MM.1S (cell line): ENCODE measurements at regions not wholly inside any gene's neighbourhood (a gene's known extent, or its start where the extent isn't known, plus 50 kb on each side); places are given as distances from the start of the nearest gene placed in this dataset.

Experiments
- DNase-seq: peaks from one replicate; pipeline ENCODE4 v3.0.0-alpha.2; 2015
- H2AFZ ChIP-seq: fragments of 300-600 bp; sonication (generic); 2 replicates; pipeline ENCODE4 v1.6.0; 2016; ENCODE audit warnings: antibody characterized with exemption, low read length
- H3F3A ChIP-seq: fragments of 300-600 bp; sonication (generic); 2 replicates; pipeline ENCODE4 v1.6.1; 2016; ENCODE audit warnings: mild to moderate bottlenecking, antibody characterized with exemption, low read length, moderate library complexity, mixed read lengths; ENCODE audit not compliant: insufficient read depth
- H3K27ac ChIP-seq: fragments of 300-600 bp; sonication (generic); 2 replicates; pipeline ENCODE4 v1.5.1; 2016; ENCODE audit warnings: mild to moderate bottlenecking, low read length
- H3K27me3 ChIP-seq: fragments of 300-600 bp; sonication (generic); replicated peaks from 2 replicates; pipeline ENCODE4 v1.6.0; 2016; ENCODE audit warnings: low read length; ENCODE audit not compliant: insufficient read depth
- H3K36me3 ChIP-seq: fragments of 300-600 bp; sonication (generic); replicated peaks from 2 replicates; pipeline ENCODE4 v1.6.1; 2016; ENCODE audit warnings: mild to moderate bottlenecking, low read length, mixed read lengths; ENCODE audit not compliant: insufficient read depth
- H3K4me1 ChIP-seq: fragments of 300-600 bp; sonication (generic); 2 replicates; pipeline ENCODE4 v1.6.1; 2016; ENCODE audit warnings: low read length, mixed read lengths
- H3K4me2 ChIP-seq: fragments of 300-600 bp; sonication (generic); 2 replicates; pipeline ENCODE4 v1.6.0; 2016; ENCODE audit warnings: low read depth, low read length
- H3K4me3 ChIP-seq: fragments of 300-600 bp; sonication (generic); 2 replicates; pipeline ENCODE4 v1.5.1; 2016; ENCODE audit warnings: low read length, mixed read lengths
- H3K79me2 ChIP-seq: fragments of 300-600 bp; sonication (generic); 2 replicates; pipeline ENCODE4 v1.6.1; 2016; ENCODE audit warnings: mixed run types, low read length, mixed read lengths
- H3K9ac ChIP-seq: fragments of 300-600 bp; sonication (generic); 2 replicates; pipeline ENCODE4 v1.6.1; 2016; ENCODE audit warnings: low read length, mixed read lengths
- H3K9me2 ChIP-seq: fragments of 300-600 bp; sonication (generic); replicated peaks from 2 replicates; pipeline ENCODE4 v1.6.1; 2016; ENCODE audit warnings: mild to moderate bottlenecking, low read length, mixed read lengths; ENCODE audit not compliant: insufficient read depth
- H3K9me3 ChIP-seq: fragments of 300-600 bp; sonication (generic); replicated peaks from 2 replicates; pipeline ENCODE4 v1.6.1; 2016; ENCODE audit warnings: mild to moderate bottlenecking, low read length, mixed read lengths; ENCODE audit not compliant: insufficient read depth
- H4K20me1 ChIP-seq: fragments of 300-600 bp; sonication (generic); 2 replicates; pipeline ENCODE4 v1.6.1; 2016; ENCODE audit warnings: mild to moderate bottlenecking, low read length, moderate library complexity, mixed read lengths; ENCODE audit not compliant: insufficient read depth
- CTCF ChIP-seq: fragments of 300-600 bp; sonication (generic); IDR thresholded peaks from 2 replicates; pipeline ENCODE4 v1.5.1; 2016; ENCODE audit warnings: antibody characterized with exemption, low read length, mixed read lengths
- EZH2 ChIP-seq: fragments of 300-600 bp; sonication (generic); optimal IDR thresholded peaks from 2 replicates; pipeline ENCODE3; 2017; ENCODE audit warnings: low read depth, mild to moderate bottlenecking, antibody characterized with exemption, low read length, mixed read lengths
- EZH2phosphoT487 ChIP-seq: fragments of 300-600 bp; sonication (generic); IDR thresholded peaks from 2 replicates; pipeline ENCODE4 v1.6.1; 2018; ENCODE audit warnings: antibody characterized with exemption, low read length

- H4K20me1 ChIP-seq = no peaks in the 10 kb centered on the region
- H3K4me2 ChIP-seq = no peak overlapping the region
- no peak overlapping the region for H3K9ac ChIP-seq
Measured at GRCh38 chr11:95562196-95562921, 227.2 kb downstream of the FAM76B start.

GRCh38 chr11:95559899-95560298 lies 229.7 kb downstream of the FAM76B start:
- no peaks in the 10 kb centered on the region for H3K36me3 ChIP-seq
- no peaks in the 10 kb centered on the region for H3K9me2 ChIP-seq
- no peak overlapping the region for H3K27ac ChIP-seq
- no peak for DNase-seq
- H3K4me3 ChIP-seq = no peak overlapping the region
- H3K9me3 ChIP-seq = no peaks in the 10 kb centered on the region
- H3F3A ChIP-seq = peaks cover 8% of the 10 kb centered on the region
- TF ChIP-seq EZH2phosphoT487 (no peak), CTCF (no peak)
- no peak overlapping the region for H3K9ac ChIP-seq
- H3K79me2 ChIP-seq = no peaks in the 10 kb centered on the region
- H3K4me2 ChIP-seq = no peak overlapping the region
- no peaks in the 10 kb centered on the region for H4K20me1 ChIP-seq
- H3K27me3 ChIP-seq = no peaks in the 10 kb centered on the region
- no peak overlapping the region for H2AFZ ChIP-seq
- peaks cover 23% of the 10 kb centered on the region for H3K4me1 ChIP-seq

More at GRCh38 chr11:95562196-95562921, 227.2 kb downstream of the FAM76B start:
- H3K27me3 ChIP-seq = no peaks in the 10 kb centered on the region
- no peaks in the 10 kb centered on the region for H3K9me3 ChIP-seq
- no peaks in the 10 kb centered on the region for H3K36me3 ChIP-seq
- H3K9me2 ChIP-seq = no peaks in the 10 kb centered on the region
- no peak for TF ChIP-seq CTCF
- no peak for TF ChIP-seq EZH2phosphoT487
- TF ChIP-seq EZH2 = no peak
- H3K4me3 ChIP-seq = no peak overlapping the region
- no peak for DNase-seq
- no peak overlapping the region for H2AFZ ChIP-seq
- no peaks in the 10 kb centered on the region for H3F3A ChIP-seq
- peaks cover 2% of the 10 kb centered on the region for H3K4me1 ChIP-seq
- H3K27ac ChIP-seq = no peak overlapping the region
- no peaks in the 10 kb centered on the region for H3K79me2 ChIP-seq

- Histone ChIP-seq H2AFZ (no peak overlapping the region), H3K27ac (no peak overlapping the region), H4K20me1 (no peaks in the 10 kb centered on the region), H3K4me2 (peak overlapping the region; percentile 56; the same call in 1 of the 2 replicates), H3K4me1 (peaks cover 23% of the 10 kb centered on the region), H3K9me3 (no peaks in the 10 kb centered on the region), H3K27me3 (no peaks in the 10 kb centered on the region), H3F3A (peaks cover 8% of the 10 kb centered on the region), H3K4me3 (no peak overlapping the region), H3K79me2 (no peaks in the 10 kb centered on the region), H3K9me2 (no peaks in the 10 kb centered on the region), H3K36me3 (no peaks in the 10 kb centered on the region), H3K9ac (no peak overlapping the region)
- DNase-seq = no peak
- TF ChIP-seq EZH2 (no peak), EZH2phosphoT487 (no peak), CTCF (no peak)
Measured at GRCh38 chr11:95557376-95557775, 232.2 kb downstream of the FAM76B start.
